IPS DF 4.7 (cell line): ENCODE measurements at regions not wholly inside any gene's neighbourhood (a gene's known extent, or its start where the extent isn't known, plus 50 kb on each side); places are given as distances from the start of the nearest gene placed in this dataset.

Experiments
- DNase-seq: peaks from one replicate; pipeline ENCODE4 v3.0.0-alpha.2; 2013; ENCODE audit warnings: low spot score; ENCODE audit errors: extremely low read depth

DNA sequence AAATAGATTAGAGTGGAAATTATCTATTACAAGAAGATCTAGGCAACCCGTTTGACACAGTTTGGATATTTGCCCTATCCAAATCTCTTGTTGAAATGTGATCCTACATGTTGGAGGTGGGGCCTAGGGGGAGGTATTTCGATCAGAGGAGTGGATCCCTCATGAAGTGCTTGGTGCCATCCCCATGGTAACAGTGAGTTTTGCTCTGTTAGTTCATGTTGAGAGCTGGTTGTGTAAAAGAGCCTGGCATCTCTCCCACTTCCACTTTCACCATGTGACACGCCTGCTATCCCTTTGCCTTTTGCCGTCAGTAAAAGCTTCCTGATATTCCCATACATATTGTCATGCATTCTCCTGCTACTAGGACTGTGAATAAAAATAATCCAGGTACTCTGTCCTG is 66.4 kb upstream of the FLRT2 start:
- no peak for DNase-seq

DNA sequence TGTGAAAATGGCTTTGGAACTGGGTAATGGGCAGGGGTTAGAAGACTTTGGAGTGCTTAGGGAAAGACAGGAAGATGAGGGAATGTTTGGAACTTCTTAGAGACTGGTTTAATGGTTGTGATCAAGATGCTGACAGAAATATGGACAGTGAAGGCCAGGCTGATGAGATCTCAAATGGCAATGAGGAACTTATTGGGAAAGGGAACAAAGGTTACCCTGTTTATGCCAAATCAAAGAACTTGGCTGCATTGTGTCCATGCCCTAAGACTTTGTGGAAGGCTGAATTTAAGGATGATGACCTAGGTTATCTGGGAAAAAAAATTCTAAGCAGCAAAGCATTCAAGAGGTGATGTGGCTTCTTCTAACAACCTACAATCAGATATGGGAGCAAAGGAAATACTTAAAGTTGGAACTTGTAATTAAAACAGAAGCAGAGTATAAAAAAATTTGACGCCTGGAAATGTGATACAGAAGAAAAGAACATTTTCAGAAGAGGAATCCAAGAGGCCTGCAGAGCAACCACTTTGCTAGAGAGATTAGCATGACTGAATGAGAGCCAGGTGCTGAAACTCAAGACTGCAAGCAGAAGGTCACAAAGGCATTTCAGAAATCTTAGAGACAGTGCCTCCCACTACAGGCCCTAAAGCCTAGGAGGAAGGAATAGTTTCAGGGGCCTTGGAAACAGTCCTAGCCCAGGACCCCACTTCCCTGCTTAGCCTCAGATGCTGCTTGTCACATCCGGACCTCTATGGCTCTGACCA is 65.6 kb upstream of the FLRT2 start:
- no peak for DNase-seq

DNA sequence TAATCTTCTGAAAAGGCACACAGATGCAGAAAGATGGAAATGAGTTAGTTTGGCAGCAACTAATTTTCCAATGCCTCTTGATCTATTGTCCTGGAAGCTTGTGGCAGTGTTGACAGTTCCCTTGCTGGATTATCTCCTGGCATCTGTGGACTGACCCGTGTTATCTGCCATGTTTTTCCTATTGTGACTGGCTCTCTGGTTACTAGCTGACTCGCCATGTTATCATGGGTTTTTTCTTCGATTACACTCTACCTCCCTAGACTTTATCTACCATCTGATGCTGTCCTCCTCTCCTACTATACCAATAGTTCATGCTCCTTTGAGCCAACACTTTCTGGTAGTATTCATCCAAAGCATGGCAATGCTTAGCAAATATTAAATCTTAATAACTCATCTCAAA is 63.3 kb upstream of the FLRT2 start:
- DNase-seq = no peak

DNA sequence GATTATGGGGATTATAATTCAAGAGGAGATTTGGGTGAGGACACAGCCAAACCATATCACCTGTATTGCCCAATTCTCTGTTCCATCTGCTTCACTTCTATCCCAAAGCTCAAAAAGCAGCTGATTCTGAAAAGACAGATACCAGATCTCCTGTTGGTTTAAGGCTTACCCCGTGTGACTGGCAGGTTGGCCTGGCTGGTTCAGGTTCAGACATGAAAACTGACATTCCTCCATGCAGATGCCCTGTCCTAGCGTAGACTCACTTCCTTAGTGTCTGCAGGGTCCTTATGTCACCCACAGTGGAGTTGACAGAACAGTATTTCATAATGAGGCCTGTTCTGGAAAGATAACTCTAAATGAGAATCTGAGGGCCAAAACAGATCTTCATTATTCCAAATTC is 61.1 kb upstream of the FLRT2 start:
- no peak for DNase-seq

DNA sequence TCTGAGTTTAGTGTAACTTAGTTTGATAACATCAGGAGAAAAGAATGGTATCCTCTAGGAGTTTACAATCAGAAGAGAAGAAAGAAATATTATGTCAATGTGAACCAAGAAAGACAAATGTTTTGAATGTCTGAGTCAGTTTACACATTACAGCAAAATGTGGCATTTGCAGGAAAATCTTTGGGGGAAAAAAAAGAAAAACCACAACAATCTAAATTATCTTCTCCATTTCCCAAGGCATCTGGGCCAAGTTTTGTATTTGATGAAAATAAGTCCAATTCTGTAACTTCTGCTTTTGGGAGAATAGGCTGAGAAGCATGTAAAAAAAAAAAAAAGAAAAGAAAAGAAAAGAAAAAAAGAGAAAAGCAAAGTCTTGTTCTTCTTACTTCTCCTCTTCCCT is 58.8 kb upstream of the FLRT2 start:
- no peak for DNase-seq

DNA sequence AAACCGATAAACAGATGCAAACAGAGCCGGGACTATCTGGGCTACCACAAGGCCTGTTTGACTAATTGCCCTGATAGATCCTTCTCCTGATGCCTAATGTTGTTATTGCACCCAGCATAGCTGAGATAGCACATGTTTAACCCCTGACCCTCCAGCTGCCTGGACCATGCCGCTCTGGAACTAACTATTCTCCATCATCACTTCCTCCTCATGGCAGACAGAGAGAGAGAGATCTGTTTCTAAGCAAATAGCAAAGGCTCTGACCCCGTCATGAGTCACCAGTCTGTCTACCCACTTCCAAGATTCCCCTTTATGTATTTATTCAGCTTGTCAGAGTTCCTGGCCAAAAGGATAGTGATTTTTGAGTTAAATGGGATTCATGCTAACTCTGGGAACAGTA is 58.2 kb upstream of the FLRT2 start:
- DNase-seq = no peak

DNA sequence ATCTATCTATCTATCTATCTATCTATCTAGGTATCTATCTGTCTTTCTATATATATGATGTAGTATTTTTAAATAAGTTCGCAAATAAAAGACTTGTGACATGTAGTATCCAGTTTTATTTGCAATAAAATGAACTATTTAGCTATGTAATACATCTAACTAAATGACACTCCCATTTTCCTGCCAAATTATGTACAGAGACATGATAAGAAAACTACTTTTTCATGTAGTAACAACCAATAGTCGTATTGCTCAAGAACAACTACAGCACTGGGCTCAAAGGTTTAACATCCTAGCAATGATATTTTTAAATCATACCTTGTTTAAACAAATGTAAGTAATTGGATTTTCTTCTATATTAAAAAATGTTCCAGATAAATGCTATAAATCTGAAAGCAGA is 55.5 kb upstream of the FLRT2 start:
- DNase-seq = no peak

DNA sequence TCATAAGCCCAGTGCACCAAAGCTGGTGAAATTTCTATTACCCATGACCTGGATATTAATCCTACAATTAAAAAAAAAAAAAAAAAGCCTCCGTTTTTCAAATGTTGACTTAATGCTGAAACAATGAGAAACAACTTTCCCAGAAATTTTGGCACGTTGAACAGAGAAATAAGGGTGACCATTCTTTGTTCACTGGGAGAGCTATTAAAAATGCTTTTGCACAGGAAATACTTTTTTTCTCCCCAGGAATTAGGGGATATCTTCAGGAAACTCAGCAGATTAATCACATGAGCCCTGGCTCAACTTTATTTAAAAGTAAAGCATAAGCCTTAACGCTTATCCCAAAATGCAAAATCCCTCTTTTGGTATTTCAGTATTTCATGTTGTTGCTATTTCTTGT is 54.8 kb upstream of the FLRT2 start:
- DNase-seq = no peak

DNA sequence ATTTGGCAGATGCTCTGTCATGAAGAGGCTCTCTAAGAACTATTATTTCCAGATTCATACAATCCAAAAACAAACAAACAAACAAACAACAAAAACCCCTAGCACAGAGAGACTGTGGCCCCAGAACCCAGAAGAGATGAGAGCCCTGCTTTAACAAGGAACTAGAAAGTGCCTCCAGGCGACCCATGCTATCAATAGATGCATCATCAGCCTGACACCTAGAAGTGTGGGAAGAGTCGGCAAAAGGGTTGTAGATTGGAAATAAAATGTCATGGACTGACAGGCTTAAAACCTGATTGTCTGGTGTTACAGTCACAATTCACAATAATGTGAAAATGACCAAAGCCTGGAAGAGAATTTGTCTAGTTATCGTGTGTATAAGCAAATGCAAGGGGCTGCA is 50.6 kb upstream of the FLRT2 start:
- no peak for DNase-seq

DNA sequence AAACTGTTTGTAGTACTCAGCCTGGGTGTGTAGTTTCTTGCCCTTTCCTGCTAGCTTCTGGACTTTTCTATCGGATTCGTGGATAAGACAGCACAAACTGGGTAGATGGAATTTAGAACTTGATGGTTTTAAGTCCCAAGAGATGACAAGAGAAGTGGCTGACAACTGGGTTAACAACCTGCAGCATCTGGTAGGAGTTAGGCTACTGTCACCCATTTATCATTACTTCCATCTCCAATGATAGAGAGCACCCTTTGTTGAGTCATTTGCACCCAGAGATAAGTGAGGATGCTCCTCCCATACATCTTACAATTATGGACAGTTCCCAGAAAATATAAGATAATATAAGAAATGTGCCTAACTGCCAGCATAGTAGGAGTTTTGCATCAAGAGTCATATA is 50.2 kb upstream of the FLRT2 start:
- no peak for DNase-seq
